ENCODE measurements at regions not wholly inside any gene's neighbourhood (a gene's known extent, or its start where the extent isn't known, plus 50 kb on each side); places are given as distances from the start of the nearest gene placed in this dataset.

- Histone ChIP-seq H3K4me3 (ENCODE audit: low read length) (no peak overlapping the region), H3K27me3 (ENCODE audit: control insufficient read depth, insufficient read depth, low read length) (no peaks in the 10 kb centered on the region), H3K27ac (ENCODE audit: low read length) (no peak overlapping the region), H3K4me1 (ENCODE audit: control insufficient read depth, insufficient read depth, low read length) (no peaks in the 10 kb centered on the region), H3K36me3 (ENCODE audit: control insufficient read depth, insufficient read depth, low read length) (no peaks in the 10 kb centered on the region), H3K9me3 (ENCODE audit: control insufficient read depth, low read depth, low read length) (no peaks in the 10 kb centered on the region)
- DNase-seq: no peak
- WGBS (ENCODE audit: insufficient coverage, low lambda C conversion rate): no CpG with 5 or more reads among the region's 1 CpG
Observed at GRCh38 chr11:104614117-104614680, 284.1 kb downstream of the CASP12 start.

DNA sequence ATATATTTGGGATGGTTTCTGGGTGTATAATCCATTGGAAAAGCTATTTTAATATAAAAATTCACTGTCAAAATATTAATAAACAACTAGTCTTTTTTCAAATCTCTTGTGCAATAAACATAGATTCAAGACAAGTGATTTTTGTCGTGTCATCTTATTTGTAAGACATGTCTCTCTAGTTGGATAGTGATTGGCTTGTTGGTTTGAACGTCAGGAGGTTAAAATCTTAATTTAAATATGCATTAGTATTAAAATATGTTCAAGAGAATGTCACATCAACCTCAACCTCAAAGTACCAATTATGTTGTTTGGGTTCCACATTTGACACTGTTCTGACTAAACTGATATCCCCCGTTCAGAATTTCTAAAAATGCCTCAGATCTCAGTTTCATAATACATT is 287.6 kb downstream of the CASP12 start:
- no peaks in the 10 kb centered on the region for H3K27me3 ChIP-seq (ENCODE audit: control insufficient read depth, insufficient read depth, low read length)
- H3K4me1 ChIP-seq (ENCODE audit: control insufficient read depth, insufficient read depth, low read length): no peaks in the 10 kb centered on the region
- WGBS (ENCODE audit: insufficient coverage, low lambda C conversion rate): 90% methylated on average over 2 of the region's 3 CpGs

GRCh38 chr11:104609311-104610085 is 288.8 kb downstream of the CASP12 start:
- peak; percentile 32 to 41 for DNase-seq
- H3K27me3 ChIP-seq (ENCODE audit: control insufficient read depth, insufficient read depth, low read length): no peaks in the 10 kb centered on the region
- H3K4me3 ChIP-seq (ENCODE audit: low read length): no peak overlapping the region
- H3K4me1 ChIP-seq (ENCODE audit: control insufficient read depth, insufficient read depth, low read length): no peaks in the 10 kb centered on the region
- WGBS (ENCODE audit: insufficient coverage, low lambda C conversion rate): no CpG with 5 or more reads among the region's 2 CpGs
- no peak overlapping the region for H3K27ac ChIP-seq (ENCODE audit: low read length)
- no peaks in the 10 kb centered on the region for H3K36me3 ChIP-seq (ENCODE audit: control insufficient read depth, insufficient read depth, low read length)
- H3K9me3 ChIP-seq (ENCODE audit: control insufficient read depth, low read depth, low read length): no peaks in the 10 kb centered on the region

More for the DNA sequence above, 287.6 kb downstream of the CASP12 start:
- Histone ChIP-seq H3K36me3 (ENCODE audit: control insufficient read depth, insufficient read depth, low read length) (no peaks in the 10 kb centered on the region), H3K4me3 (ENCODE audit: low read length) (no peak overlapping the region), H3K9me3 (ENCODE audit: control insufficient read depth, low read depth, low read length) (no peaks in the 10 kb centered on the region), H3K27ac (ENCODE audit: low read length) (no peak overlapping the region)
- DNase-seq: no peak

DNA sequence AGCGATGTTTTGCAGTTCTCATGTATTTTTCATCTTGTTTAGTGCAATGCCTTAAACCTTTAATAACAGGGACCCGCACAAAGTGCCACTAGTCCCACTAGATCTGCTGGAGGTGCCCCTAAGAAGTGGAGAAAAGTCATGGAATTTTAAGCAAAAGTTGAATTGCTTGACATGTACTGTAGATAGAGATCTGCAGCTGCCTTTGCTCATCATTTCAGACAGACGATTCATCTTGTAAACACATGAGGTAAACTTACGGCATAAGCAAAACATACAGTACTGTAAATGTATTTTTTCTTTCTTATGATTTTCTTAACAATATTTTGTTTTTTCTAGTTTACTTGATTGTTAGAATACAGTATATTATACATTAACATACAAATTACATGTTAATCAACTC is 295.6 kb downstream of the CASP12 start:
- H3K27ac ChIP-seq (ENCODE audit: low read length): no peak overlapping the region
- H3K27me3 ChIP-seq (ENCODE audit: control insufficient read depth, insufficient read depth, low read length): no peaks in the 10 kb centered on the region
- H3K36me3 ChIP-seq (ENCODE audit: control insufficient read depth, insufficient read depth, low read length): no peaks in the 10 kb centered on the region
- H3K9me3 ChIP-seq (ENCODE audit: control insufficient read depth, low read depth, low read length): no peaks in the 10 kb centered on the region
- no peak for DNase-seq
- no peaks in the 10 kb centered on the region for H3K4me1 ChIP-seq (ENCODE audit: control insufficient read depth, insufficient read depth, low read length)
- 95% methylated on average over 3 of the region's 4 CpGs for WGBS (ENCODE audit: insufficient coverage, low lambda C conversion rate)
- no peak overlapping the region for H3K4me3 ChIP-seq (ENCODE audit: low read length)

DNA sequence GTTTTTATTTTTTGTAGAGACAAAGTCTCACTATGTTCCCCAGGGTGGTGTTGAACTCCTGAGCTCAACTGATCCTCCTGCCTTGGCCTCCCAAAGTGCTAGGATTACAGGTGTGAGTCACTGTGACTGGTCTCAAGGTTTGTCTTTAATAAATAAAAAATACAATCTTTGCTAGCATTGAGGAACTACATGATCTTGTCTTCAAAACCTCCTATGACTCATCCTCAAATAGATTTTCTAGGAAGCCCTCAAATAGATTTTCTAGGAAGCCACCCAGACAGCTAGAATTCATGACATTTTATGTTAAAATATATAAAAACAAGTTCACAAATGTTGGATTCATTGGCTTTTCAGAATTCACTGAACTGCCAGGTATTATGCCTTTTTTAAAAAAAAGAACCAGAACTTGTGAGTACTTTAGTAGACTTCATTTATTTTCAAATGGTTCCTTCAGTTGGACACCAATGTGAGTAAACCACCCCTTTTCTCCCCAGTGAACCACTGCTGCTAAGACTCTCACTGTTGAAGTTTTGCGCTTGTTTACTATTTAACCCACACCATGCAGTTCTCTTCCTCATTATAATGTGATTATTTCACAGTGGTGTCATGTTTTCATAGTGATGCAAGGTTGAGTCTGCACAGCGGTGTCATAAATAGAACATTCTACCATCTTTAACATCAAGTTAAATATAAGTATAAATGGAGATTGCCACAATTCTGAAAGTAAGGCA is 303.9 kb downstream of the CASP12 start:
- Histone ChIP-seq H3K27me3 (ENCODE audit: control insufficient read depth, insufficient read depth, low read length) (no peaks in the 10 kb centered on the region), H3K36me3 (ENCODE audit: control insufficient read depth, insufficient read depth, low read length) (no peaks in the 10 kb centered on the region), H3K4me1 (ENCODE audit: control insufficient read depth, insufficient read depth, low read length) (no peaks in the 10 kb centered on the region), H3K27ac (ENCODE audit: low read length) (no peak overlapping the region), H3K4me3 (ENCODE audit: low read length) (no peak overlapping the region), H3K9me3 (ENCODE audit: control insufficient read depth, low read depth, low read length) (no peaks in the 10 kb centered on the region)
- no CpG with 5 or more reads among the region's 2 CpGs for WGBS (ENCODE audit: insufficient coverage, low lambda C conversion rate)
- no peak for DNase-seq

DNA sequence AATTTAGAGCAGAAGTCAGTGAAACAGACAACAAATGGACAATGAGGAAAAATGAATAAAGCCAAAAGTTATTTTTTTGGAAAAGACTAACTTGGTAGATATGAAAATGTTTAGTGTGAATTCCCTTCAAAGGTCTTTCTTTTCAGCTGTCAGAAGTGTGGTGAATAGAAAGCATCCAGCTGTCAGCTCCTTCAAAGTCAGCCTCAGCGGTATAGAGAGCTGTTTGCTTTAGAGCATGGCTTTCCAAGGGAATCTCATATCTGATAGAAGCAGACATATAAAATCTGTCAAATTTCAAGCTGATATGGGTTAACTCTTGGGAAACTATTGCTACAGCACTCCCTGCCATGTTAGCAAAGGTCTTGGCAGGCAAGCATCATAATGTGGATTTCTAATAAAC is 309.3 kb downstream of the CASP12 start:
- Histone ChIP-seq H3K27me3 (ENCODE audit: control insufficient read depth, insufficient read depth, low read length) (no peaks in the 10 kb centered on the region), H3K4me1 (ENCODE audit: control insufficient read depth, insufficient read depth, low read length) (no peaks in the 10 kb centered on the region)
- WGBS (ENCODE audit: insufficient coverage, low lambda C conversion rate): no CpG with 5 or more reads among the region's 1 CpG

DNA sequence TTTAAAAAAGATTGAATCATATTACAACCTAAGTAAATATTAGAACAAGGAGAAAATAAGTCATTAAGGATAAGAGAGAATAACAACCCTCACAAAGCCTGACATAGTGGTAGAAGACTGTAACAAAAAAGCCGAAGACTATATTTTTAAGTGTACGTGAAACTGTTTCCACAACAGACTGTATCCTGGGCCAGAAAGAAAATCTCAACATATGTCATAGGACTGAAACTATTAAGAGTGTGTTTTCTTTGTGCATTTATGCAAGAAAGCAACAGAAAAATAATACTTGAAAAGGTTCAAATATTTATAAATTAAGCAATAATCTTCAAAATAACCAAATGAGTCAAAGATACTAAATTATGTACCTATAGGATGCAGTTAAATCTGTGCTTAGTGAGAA is 309.8 kb downstream of the CASP12 start:
- Histone ChIP-seq H3K4me3 (ENCODE audit: low read length) (no peak overlapping the region), H3K27ac (ENCODE audit: low read length) (no peak overlapping the region), H3K36me3 (ENCODE audit: control insufficient read depth, insufficient read depth, low read length) (no peaks in the 10 kb centered on the region), H3K9me3 (ENCODE audit: control insufficient read depth, low read depth, low read length) (no peaks in the 10 kb centered on the region), H3K4me1 (ENCODE audit: control insufficient read depth, insufficient read depth, low read length) (no peaks in the 10 kb centered on the region), H3K27me3 (ENCODE audit: control insufficient read depth, insufficient read depth, low read length) (no peaks in the 10 kb centered on the region)
- no peak for DNase-seq
- WGBS (ENCODE audit: insufficient coverage, low lambda C conversion rate): no CpG with 5 or more reads among the region's 2 CpGs

More for the DNA sequence above, 309.3 kb downstream of the CASP12 start:
- Histone ChIP-seq H3K36me3 (ENCODE audit: control insufficient read depth, insufficient read depth, low read length) (no peaks in the 10 kb centered on the region), H3K27ac (ENCODE audit: low read length) (no peak overlapping the region), H3K9me3 (ENCODE audit: control insufficient read depth, low read depth, low read length) (no peaks in the 10 kb centered on the region), H3K4me3 (ENCODE audit: low read length) (no peak overlapping the region)
- DNase-seq: no peak

DNA sequence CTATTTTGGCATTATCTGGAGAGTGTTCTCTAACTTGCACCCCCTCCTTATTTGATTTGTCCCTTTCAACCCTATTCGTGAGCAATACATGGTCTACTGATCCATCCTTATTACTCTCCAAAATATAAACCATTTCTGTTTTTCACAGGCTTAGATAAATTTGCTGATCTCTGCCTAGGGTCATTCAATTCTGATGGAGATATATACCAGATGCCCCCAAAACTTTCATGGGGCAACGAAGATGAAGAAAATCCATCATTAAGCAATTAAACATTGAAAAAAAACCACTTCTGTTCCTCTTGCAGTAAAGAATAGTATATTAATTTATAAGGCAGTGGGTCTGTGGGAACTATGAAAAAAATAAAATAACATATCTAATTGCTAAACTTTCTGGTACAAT is 313.4 kb downstream of the CASP12 start:
- WGBS (ENCODE audit: insufficient coverage, low lambda C conversion rate): 100% methylated on average over 1 of the region's 2 CpGs
- H3K36me3 ChIP-seq (ENCODE audit: control insufficient read depth, insufficient read depth, low read length): no peaks in the 10 kb centered on the region

DNA sequence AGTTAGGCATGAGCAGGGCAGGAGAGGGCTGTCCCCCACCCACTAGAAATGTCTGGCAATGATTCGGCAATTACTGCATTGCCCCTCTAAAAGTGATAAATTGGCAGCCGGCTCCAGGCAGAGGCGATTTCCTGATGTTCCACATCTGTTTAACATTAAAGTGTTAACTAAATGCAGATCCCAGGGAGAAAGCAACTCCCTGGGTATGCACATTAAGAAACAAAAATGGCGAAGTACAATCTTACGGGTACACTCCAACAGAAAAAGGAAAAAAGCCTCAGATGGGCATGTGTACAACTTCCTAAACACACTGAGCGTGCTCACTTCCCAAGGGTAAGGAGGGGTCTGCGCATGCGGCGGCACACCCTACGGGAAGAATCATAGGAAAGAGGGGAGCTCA is 314.4 kb downstream of the CASP12 start:
- DNase-seq: no peak
- H3K4me3 ChIP-seq (ENCODE audit: low read length): no peak overlapping the region
- H3K27me3 ChIP-seq (ENCODE audit: control insufficient read depth, insufficient read depth, low read length): no peaks in the 10 kb centered on the region
- H3K4me1 ChIP-seq (ENCODE audit: control insufficient read depth, insufficient read depth, low read length): no peaks in the 10 kb centered on the region
- H3K9me3 ChIP-seq (ENCODE audit: control insufficient read depth, low read depth, low read length): no peaks in the 10 kb centered on the region
- no peaks in the 10 kb centered on the region for H3K36me3 ChIP-seq (ENCODE audit: control insufficient read depth, insufficient read depth, low read length)
- H3K27ac ChIP-seq (ENCODE audit: low read length): no peak overlapping the region
- 100% methylated on average over 1 of the region's 10 CpGs for WGBS (ENCODE audit: insufficient coverage, low lambda C conversion rate)

More for the DNA sequence above, 313.4 kb downstream of the CASP12 start:
- Histone ChIP-seq H3K4me1 (ENCODE audit: control insufficient read depth, insufficient read depth, low read length) (no peaks in the 10 kb centered on the region), H3K9me3 (ENCODE audit: control insufficient read depth, low read depth, low read length) (no peaks in the 10 kb centered on the region), H3K27me3 (ENCODE audit: control insufficient read depth, insufficient read depth, low read length) (no peaks in the 10 kb centered on the region), H3K4me3 (ENCODE audit: low read length) (no peak overlapping the region), H3K27ac (ENCODE audit: low read length) (no peak overlapping the region)
- DNase-seq: no peak

GRCh38 chr11:104582431-104582830 is 315.8 kb downstream of the CASP12 start:
- Histone ChIP-seq H3K4me1 (ENCODE audit: control insufficient read depth, insufficient read depth, low read length) (no peaks in the 10 kb centered on the region), H3K36me3 (ENCODE audit: control insufficient read depth, insufficient read depth, low read length) (no peaks in the 10 kb centered on the region), H3K27me3 (ENCODE audit: control insufficient read depth, insufficient read depth, low read length) (no peaks in the 10 kb centered on the region), H3K9me3 (ENCODE audit: control insufficient read depth, low read depth, low read length) (no peaks in the 10 kb centered on the region), H3K4me3 (ENCODE audit: low read length) (no peak overlapping the region), H3K27ac (ENCODE audit: low read length) (no peak overlapping the region)
- DNase-seq: no peak
- WGBS (ENCODE audit: insufficient coverage, low lambda C conversion rate): 75% methylated on average over 1 of the region's 2 CpGs
